A549 (cell line): ENCODE measurements at regions not wholly inside any gene's neighbourhood (a gene's known extent, or its start where the extent isn't known, plus 50 kb on each side); places are given as distances from the start of the nearest gene placed in this dataset.

Experiments used
- CEBPB ChIP-seq, 2 experiments: fragments of >200 bp in 1 of 2; sonication (Bioruptor Twin) in 1 of 2; formaldehyde crosslinking in 1 of 2; IDR thresholded peaks; 2 replicates each; pipeline ENCODE4 v1.6.1; 2012 to 2016
- ESRRA ChIP-seq: fragments of 150-350 bp; IDR thresholded peaks from 2 replicates; pipeline ENCODE4 v1.6.1; 2014; ENCODE audit warnings: mild to moderate bottlenecking, low read length, borderline replicate concordance
- FOSB ChIP-seq: fragments of 250-450 bp; sonication (Bioruptor Pico); IDR thresholded peaks from 2 replicates; pipeline ENCODE4 v1.5.0; 2020; ENCODE audit warnings: mild to moderate bottlenecking, moderate library complexity
- FOSL2 ChIP-seq, 2 experiments: fragments of 450-650 bp in 1 of 2; fragments of >200 bp in 1 of 2; sonication (Bioruptor Twin) in 1 of 2; formaldehyde crosslinking; IDR thresholded peaks; 2 replicates each; pipeline versions ENCODE4 v1.5.0 to v1.6.1; 2016 to 2020; ENCODE audit warnings: mild to moderate bottlenecking in 1 of 2, moderate library complexity in 1 of 2
- HDAC2 ChIP-seq: fragments of 200-600 bp; sonication (generic); IDR thresholded peaks from 2 replicates; pipeline ENCODE4 v1.6.1; 2016
- NPAS2 ChIP-seq: fragments of 250-450 bp; sonication (Bioruptor Pico); IDR thresholded peaks from 2 replicates; pipeline ENCODE4 v1.8.0; 2022; ENCODE audit warnings: mild to moderate bottlenecking, moderate library complexity, borderline replicate concordance
- POLR2A ChIP-seq: IDR thresholded peaks from 2 replicates; pipeline ENCODE4 v1.6.1; 2012; ENCODE audit warnings: mild to moderate bottlenecking, low read length
- USF2 ChIP-seq: fragments of 450-650 bp; IDR thresholded peaks from 2 replicates; pipeline ENCODE4 v1.6.1; 2014; ENCODE audit warnings: antibody characterized with exemption
- TF ChIP-seq, protein P1 (sequence below): fragments of >200 bp; sonication (Bioruptor Twin); formaldehyde crosslinking; IDR thresholded peaks from 3 replicates; pipeline ENCODE4 v1.5.1; 2016
- TF ChIP-seq, protein P2 (sequence below): fragments of 250-450 bp; sonication (Bioruptor Pico); IDR thresholded peaks from 2 replicates; pipeline ENCODE4 v1.5.0; 2021; ENCODE audit warnings: mild to moderate bottlenecking, moderate library complexity, borderline replicate concordance

DNA sequence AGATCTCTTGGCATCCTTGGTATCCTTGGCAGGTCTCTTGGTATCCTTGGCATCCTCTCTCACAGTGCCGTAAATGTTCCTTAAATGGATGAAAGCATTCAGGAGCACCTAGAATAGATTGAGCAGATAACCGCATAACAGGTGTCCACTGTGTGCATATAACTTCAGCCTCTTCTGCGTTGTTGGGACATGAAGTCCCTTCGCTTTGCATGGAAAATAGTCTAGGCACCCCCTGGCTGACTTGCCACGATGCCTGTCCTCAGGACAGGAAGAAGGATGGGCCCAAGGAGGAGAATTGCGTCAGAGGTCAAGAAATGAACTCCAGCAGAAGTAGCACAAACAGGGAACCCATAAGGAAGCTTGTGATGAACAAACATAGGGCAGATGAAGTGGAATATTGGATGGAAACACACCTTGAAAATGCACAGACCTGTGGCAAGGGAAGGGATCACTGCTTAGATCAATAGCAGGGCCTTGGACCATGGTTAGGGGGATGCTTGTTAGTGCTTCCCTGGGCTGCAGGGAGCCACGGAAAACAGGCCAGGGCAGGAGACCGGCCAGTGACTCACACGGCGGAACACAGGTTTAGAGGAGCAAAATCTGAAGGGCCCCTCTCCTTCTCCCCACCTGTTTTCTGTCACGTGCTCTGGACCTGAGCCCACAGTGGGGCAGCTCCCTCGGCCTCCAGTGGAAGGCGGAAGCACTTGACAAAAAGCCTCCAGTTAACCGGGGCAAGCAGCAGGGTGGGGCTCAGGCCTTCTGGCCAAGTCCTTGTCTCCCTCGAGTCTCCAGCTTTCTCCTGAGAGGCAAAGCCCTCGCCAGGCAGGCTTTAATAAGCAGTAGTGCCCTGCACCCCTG, 99.2 kb upstream of the ASAP2 start:
- TF ChIP-seq NPAS2 (CRISPR knock-in tag) (no peak), FOSB (CRISPR knock-in tag) (no peak), USF2 (no peak), ESRRA (no peak), CEBPB (IDR thresholded peaks at IDR 0.05) (no peak), HDAC2 (no peak), FOSL2 (IDR thresholded peaks at IDR 0.05) (no peak), FOSL2 (CRISPR knock-in tag; IDR thresholded peaks at IDR 0.05) (no peak), POLR2A (no peak)
- TF ChIP-seq, protein P1, sequence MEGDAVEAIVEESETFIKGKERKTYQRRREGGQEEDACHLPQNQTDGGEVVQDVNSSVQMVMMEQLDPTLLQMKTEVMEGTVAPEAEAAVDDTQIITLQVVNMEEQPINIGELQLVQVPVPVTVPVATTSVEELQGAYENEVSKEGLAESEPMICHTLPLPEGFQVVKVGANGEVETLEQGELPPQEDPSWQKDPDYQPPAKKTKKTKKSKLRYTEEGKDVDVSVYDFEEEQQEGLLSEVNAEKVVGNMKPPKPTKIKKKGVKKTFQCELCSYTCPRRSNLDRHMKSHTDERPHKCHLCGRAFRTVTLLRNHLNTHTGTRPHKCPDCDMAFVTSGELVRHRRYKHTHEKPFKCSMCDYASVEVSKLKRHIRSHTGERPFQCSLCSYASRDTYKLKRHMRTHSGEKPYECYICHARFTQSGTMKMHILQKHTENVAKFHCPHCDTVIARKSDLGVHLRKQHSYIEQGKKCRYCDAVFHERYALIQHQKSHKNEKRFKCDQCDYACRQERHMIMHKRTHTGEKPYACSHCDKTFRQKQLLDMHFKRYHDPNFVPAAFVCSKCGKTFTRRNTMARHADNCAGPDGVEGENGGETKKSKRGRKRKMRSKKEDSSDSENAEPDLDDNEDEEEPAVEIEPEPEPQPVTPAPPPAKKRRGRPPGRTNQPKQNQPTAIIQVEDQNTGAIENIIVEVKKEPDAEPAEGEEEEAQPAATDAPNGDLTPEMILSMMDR = no peak
- TF ChIP-seq, protein P2, sequence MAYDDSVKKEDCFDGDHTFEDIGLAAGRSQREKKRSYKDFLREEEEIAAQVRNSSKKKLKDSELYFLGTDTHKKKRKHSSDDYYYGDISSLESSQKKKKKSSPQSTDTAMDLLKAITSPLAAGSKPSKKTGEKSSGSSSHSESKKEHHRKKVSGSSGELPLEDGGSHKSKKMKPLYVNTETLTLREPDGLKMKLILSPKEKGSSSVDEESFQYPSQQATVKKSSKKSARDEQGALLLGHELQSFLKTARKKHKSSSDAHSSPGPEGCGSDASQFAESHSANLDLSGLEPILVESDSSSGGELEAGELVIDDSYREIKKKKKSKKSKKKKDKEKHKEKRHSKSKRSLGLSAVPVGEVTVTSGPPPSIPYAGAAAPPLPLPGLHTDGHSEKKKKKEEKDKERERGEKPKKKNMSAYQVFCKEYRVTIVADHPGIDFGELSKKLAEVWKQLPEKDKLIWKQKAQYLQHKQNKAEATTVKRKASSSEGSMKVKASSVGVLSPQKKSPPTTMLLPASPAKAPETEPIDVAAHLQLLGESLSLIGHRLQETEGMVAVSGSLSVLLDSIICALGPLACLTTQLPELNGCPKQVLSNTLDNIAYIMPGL (CRISPR knock-in tag) = no peak
